HepG2 (cell line): ENCODE measurements at regions not wholly inside any gene's neighbourhood (a gene's known extent, or its start where the extent isn't known, plus 50 kb on each side); places are given as distances from the start of the nearest gene placed in this dataset.

Experiments used
- ATAC-seq: fragments of 200-7000 bp; cut with Tn5 transposase; 3 replicates; pipeline ENCODE4 v1.9.1; 2020; ENCODE audit warnings: mild to moderate bottlenecking, moderate library complexity
- BruUV-seq: library from RNA; stranded (reverse); fragments of 400-500 nt; replicated peaks from 2 replicates; lab custom pipeline; 2021; lab: Mats Ljungman, UMichigan
- CTCF ChIA-PET: fragments of 300-600 bp; formaldehyde crosslinking; extraction: SDS; loops from one replicate; lab custom pipeline; 2021; ENCODE audit warnings: low total read pairs, inconsistent platforms, low intra/inter-chr PET ratio; lab: Yijun Ruan, JAX
- POLR2A ChIA-PET: fragments of 350-600 bp; sonication (Branson Sonifier 250); formaldehyde crosslinking; loops from one replicate; lab custom pipeline; 2020; ENCODE audit warnings: antibody characterized with exemption, inconsistent platforms; lab: Yijun Ruan, JAX
- DNase-seq: peaks from one replicate; pipeline ENCODE4 v3.0.0-alpha.2; 2015; ENCODE audit warnings: low spot score
- FAIRE-seq: peaks from 3 replicates; lab custom pipeline; 2011; peaks lifted over from hg19 to GRCh38; lab: Jason Lieb, UNC
- H2AFZ ChIP-seq: one replicate; pipeline ENCODE4 v1.6.1; 2011; ENCODE audit warnings: low read length, inconsistent platforms
- H3K27ac ChIP-seq: fragments of 300-600 bp; 3 replicates; pipeline ENCODE4 v1.8.0; 2011; ENCODE audit warnings: mixed run types, mild to moderate bottlenecking, mixed read lengths, low read length, inconsistent platforms; ENCODE audit not compliant: insufficient read depth; ENCODE audit errors: extremely low read length
- H3K27me3 ChIP-seq, 2 experiments: fragments of 200-600 bp in 1 of 2; 2 replicates in 1 of 2; 3 replicates in 1 of 2; pipeline versions ENCODE4 v1.6.0 to v1.8.0; 2011; ENCODE audit warnings: low read length in 2 of 2, mild to moderate bottlenecking in 2 of 2, moderate library complexity in 2 of 2, inconsistent platforms in 1 of 2; ENCODE audit not compliant: insufficient read depth in 2 of 2, control insufficient read depth in 1 of 2
- H3K36me3 ChIP-seq, 2 experiments: fragments of 200-600 bp in 1 of 2; replicated peaks in 1 of 2; 2 replicates in 1 of 2; 3 replicates in 1 of 2; pipeline versions ENCODE4 v1.5.1 to v1.8.0; 2011; ENCODE audit warnings: low read length in 2 of 2, inconsistent platforms in 1 of 2; ENCODE audit not compliant: insufficient read depth in 2 of 2, control insufficient read depth in 1 of 2
- H3K4me1 ChIP-seq: 2 replicates; pipeline ENCODE4 v1.5.1; 2012; ENCODE audit warnings: low read length, inconsistent platforms; ENCODE audit not compliant: insufficient read depth
- H3K4me2 ChIP-seq: 2 replicates; pipeline ENCODE4 v1.6.0; 2011; ENCODE audit warnings: low read depth, low read length, inconsistent platforms
- H3K4me3 ChIP-seq, 3 experiments: fragments of 200-600 bp in 1 of 3; sonication (generic), shearing (Covaris generic) in 1 of 3; replicated peaks in 1 of 3; 2 replicates each; pipeline ENCODE4 v1.5.1; 2011 to 2016; ENCODE audit warnings: low read length in 3 of 3, inconsistent platforms in 2 of 3, low read depth in 2 of 3, mild to moderate bottlenecking in 2 of 3, control low read depth in 1 of 3, mixed read lengths in 1 of 3; ENCODE audit not compliant: insufficient read depth in 1 of 3
- H3K79me2 ChIP-seq: one replicate; pipeline ENCODE4 v1.6.1; 2011; ENCODE audit warnings: low read length, inconsistent platforms; ENCODE audit not compliant: insufficient read depth
- H3K9ac ChIP-seq: 2 replicates; pipeline ENCODE4 v1.6.0; 2011; ENCODE audit warnings: mild to moderate bottlenecking, low read depth, low read length, inconsistent platforms; ENCODE audit not compliant: insufficient read depth
- H3K9me3 ChIP-seq: 2 replicates; pipeline ENCODE4 v1.5.1; 2012; ENCODE audit warnings: mild to moderate bottlenecking, low read length
- H4K20me1 ChIP-seq: 2 replicates; pipeline ENCODE4 v1.6.0; 2011; ENCODE audit warnings: inconsistent platforms, mild to moderate bottlenecking, low read length, moderate library complexity; ENCODE audit not compliant: insufficient read depth
- FOXK2 ChIP-seq: fragments of 450-650 bp; IDR thresholded peaks from 2 replicates; pipeline ENCODE4 v1.6.1; 2016
- GLI4 ChIP-seq: sonication (generic); formaldehyde crosslinking; IDR thresholded peaks from 2 replicates; pipeline ENCODE4 v1.5.1; 2020; ENCODE audit warnings: missing genetic modification reagents, mild to moderate bottlenecking, moderate library complexity, borderline replicate concordance
- HDAC1 ChIP-seq: sonication (generic); formaldehyde crosslinking; IDR thresholded peaks from 2 replicates; pipeline ENCODE4 v1.5.1; 2020; ENCODE audit warnings: mild to moderate bottlenecking, missing genetic modification reagents
- NFE2 ChIP-seq: sonication (generic); formaldehyde crosslinking; IDR thresholded peaks from 2 replicates; pipeline ENCODE4 v1.4.0; 2020; ENCODE audit warnings: missing genetic modification reagents
- SIX1 ChIP-seq: sonication (generic); formaldehyde crosslinking; IDR thresholded peaks from 2 replicates; pipeline ENCODE4 v1.4.0; 2020; ENCODE audit warnings: missing genetic modification reagents, borderline replicate concordance
- TCF12 ChIP-seq, 2 experiments: fragments of 450-650 bp in 1 of 2; sonication (generic) in 1 of 2; formaldehyde crosslinking in 1 of 2; IDR thresholded peaks; 2 replicates each; pipeline versions ENCODE4 v1.6.1 to v1.8.0; 2017 to 2022; ENCODE audit warnings: antibody characterized with exemption in 1 of 2, mild to moderate bottlenecking in 1 of 2, missing genetic modification reagents in 1 of 2, moderate library complexity in 1 of 2
- TEAD2 ChIP-seq: sonication (generic); formaldehyde crosslinking; IDR thresholded peaks from 2 replicates; pipeline ENCODE4 v1.9.0; 2021; ENCODE audit warnings: missing genetic modification reagents
- ZFP36L1 ChIP-seq: sonication (generic); formaldehyde crosslinking; IDR thresholded peaks from 2 replicates; pipeline ENCODE4 v1.8.0; 2022; ENCODE audit warnings: mild to moderate bottlenecking, missing genetic modification reagents, moderate library complexity
- ZNF556 ChIP-seq: sonication (generic); formaldehyde crosslinking; IDR thresholded peaks from 2 replicates; pipeline ENCODE4 v1.4.0; 2020; ENCODE audit warnings: mild to moderate bottlenecking, missing genetic modification reagents, borderline replicate concordance
- ZNF558 ChIP-seq: sonication (generic); formaldehyde crosslinking; IDR thresholded peaks from 2 replicates; pipeline ENCODE4 v1.9.0; 2022; ENCODE audit warnings: mild to moderate bottlenecking, missing genetic modification reagents, borderline replicate concordance
- WGBS: methylation state at CpG from one replicate; pipeline ENCODE4 v1.1.6; 2017; ENCODE audit warnings: low lambda C conversion rate; 5-methylcytosine and 5-hydroxymethylcytosine counted together
- in situ Hi-C: cut with HindIII; loops from 2 replicates; pipeline ENCODE4 v1.10.0; 2017; ENCODE audit warnings: low pct_unique_long_range_greater_than_20kb; ENCODE audit not compliant: extremely low pct_ligation_motif_present
- intact Hi-C: fragments of 100-400 bp; cut with micrococcal nuclease; formaldehyde crosslinking; loops from one replicate; pipeline ENCODE4 v1.10.0; 2022; ENCODE audit not compliant: unreplicated experiment
- TF ChIP-seq, protein P1 (sequence below): sonication (generic); formaldehyde crosslinking; IDR thresholded peaks from 2 replicates; pipeline ENCODE4 v1.9.0; 2021; ENCODE audit warnings: missing genetic modification reagents, borderline replicate concordance
- TF ChIP-seq, protein P2 (sequence below): sonication (generic); formaldehyde crosslinking; IDR thresholded peaks from 2 replicates; pipeline ENCODE4 v1.4.0; 2020; ENCODE audit warnings: low read depth, mild to moderate bottlenecking, missing genetic modification reagents
- TF ChIP-seq, protein P3 (sequence below): sonication (generic); formaldehyde crosslinking; IDR thresholded peaks from 2 replicates; pipeline ENCODE4 v1.8.0; 2022; ENCODE audit warnings: missing genetic modification reagents, mild to moderate bottlenecking, borderline replicate concordance
- TF ChIP-seq, protein P4 (sequence below): sonication (generic); formaldehyde crosslinking; IDR thresholded peaks from 2 replicates; pipeline ENCODE4 v1.5.1; 2020; ENCODE audit warnings: missing genetic modification reagents, mild to moderate bottlenecking, borderline replicate concordance

DNA sequence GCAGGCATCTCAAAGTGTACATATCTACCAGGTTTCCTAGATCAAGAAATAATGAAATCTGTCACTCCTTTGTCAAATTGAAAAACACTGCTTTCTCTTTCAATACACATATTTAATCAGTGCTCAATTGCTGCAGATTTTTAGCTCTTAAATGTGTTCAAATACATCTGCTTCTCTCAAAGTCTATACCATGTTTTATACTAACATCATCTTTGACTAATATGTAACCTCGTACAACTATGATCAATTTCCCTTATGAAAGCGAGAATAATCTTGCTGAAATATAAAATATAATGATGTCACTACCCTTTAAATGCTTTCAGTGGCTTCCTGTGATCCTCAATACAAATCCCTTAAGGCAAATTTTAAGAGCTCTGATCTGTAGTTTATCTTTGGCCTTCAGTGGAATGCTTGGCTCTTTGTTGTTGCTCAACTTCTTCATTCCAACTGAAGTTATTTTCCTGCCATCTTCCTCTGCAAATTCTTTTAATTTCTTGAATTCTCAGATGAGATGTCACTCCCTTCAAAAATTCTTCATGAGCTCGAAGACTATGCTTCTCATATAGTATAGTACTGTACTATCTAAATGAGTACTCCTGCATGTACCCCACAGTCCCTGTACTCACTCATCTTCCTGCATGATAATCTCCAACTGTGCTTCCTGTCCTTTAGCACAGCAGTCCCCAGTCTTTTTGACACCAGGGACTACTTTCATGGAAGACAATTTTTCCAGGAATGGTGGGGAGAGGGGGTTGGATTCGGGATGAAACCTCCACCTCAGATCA is 545.1 kb upstream of the GJE1 start (continued):
- TF ChIP-seq, protein P1, sequence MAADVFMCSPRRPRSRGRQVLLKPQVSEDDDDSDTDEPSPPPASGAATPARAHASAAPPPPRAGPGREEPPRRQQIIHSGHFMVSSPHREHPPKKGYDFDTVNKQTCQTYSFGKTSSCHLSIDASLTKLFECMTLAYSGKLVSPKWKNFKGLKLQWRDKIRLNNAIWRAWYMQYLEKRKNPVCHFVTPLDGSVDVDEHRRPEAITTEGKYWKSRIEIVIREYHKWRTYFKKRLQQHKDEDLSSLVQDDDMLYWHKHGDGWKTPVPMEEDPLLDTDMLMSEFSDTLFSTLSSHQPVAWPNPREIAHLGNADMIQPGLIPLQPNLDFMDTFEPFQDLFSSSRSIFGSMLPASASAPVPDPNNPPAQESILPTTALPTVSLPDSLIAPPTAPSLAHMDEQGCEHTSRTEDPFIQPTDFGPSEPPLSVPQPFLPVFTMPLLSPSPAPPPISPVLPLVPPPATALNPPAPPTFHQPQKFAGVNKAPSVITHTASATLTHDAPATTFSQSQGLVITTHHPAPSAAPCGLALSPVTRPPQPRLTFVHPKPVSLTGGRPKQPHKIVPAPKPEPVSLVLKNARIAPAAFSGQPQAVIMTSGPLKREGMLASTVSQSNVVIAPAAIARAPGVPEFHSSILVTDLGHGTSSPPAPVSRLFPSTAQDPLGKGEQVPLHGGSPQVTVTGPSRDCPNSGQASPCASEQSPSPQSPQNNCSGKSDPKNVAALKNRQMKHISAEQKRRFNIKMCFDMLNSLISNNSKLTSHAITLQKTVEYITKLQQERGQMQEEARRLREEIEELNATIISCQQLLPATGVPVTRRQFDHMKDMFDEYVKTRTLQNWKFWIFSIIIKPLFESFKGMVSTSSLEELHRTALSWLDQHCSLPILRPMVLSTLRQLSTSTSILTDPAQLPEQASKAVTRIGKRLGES (CRISPR knock-in tag) = no peak
- TF ChIP-seq, protein P2, sequence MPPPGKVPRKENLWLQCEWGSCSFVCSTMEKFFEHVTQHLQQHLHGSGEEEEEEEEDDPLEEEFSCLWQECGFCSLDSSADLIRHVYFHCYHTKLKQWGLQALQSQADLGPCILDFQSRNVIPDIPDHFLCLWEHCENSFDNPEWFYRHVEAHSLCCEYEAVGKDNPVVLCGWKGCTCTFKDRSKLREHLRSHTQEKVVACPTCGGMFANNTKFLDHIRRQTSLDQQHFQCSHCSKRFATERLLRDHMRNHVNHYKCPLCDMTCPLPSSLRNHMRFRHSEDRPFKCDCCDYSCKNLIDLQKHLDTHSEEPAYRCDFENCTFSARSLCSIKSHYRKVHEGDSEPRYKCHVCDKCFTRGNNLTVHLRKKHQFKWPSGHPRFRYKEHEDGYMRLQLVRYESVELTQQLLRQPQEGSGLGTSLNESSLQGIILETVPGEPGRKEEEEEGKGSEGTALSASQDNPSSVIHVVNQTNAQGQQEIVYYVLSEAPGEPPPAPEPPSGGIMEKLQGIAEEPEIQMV (CRISPR knock-in tag) = no peak
- no peak for TF ChIP-seq NFE2
- TF ChIP-seq GLI4 = no peak
- TF ChIP-seq, all 625 proteins: peak for 0

DNA sequence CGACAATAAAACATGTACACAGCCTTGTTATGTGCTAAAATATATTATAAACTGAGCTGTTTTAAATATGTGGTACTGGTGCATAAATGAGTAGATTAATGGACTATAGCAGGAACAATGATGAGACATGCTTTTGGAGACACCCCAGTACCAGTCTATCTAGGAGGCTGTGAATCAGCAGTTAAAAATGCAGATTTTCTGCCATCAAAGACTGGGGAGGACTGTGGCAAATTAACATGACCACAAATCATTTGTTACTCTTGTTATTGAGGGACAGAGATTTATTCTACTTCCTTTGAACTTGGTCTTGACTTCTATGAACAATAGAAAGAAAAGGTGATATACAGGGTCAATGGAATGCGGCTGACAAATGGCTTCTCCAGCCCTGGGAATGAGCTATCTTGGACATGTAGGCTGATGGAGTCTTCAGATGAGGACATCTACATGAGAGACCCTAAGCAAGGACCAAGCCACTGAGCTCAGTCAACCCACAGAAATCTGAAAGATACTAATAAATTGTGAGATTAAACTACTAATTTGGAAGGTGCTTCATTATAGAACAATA is 551.7 kb upstream of the GJE1 start:
- H3K27ac ChIP-seq = no peak overlapping the region
- in situ Hi-C loops = no loop called here
- H3K9me3 ChIP-seq = no peaks in the 10 kb centered on the region
- DNase-seq (no peak), FAIRE-seq (no peak), ATAC-seq (no peak)
- no peaks in the 10 kb centered on the region for H4K20me1 ChIP-seq
- no peak overlapping the region for H3K4me2 ChIP-seq
- ChIA-PET CTCF (no interaction called here), POLR2A (no interaction called here)
- no peaks in the 10 kb centered on the region for H3K36me3 ChIP-seq
- no peaks in the 10 kb centered on the region for H3K27me3 ChIP-seq
- H2AFZ ChIP-seq = no peak overlapping the region
- no peak overlapping the region for H3K9ac ChIP-seq
- intact Hi-C loops = no loop called here
- 5% methylated on average over 2 of the region's 2 CpGs for whole genome bisulfite sequencing
- no peak overlapping the region for H3K4me3 ChIP-seq
- no peak for TF ChIP-seq ZNF556
- no peak for TF ChIP-seq FOXK2
- TF ChIP-seq, protein P3, sequence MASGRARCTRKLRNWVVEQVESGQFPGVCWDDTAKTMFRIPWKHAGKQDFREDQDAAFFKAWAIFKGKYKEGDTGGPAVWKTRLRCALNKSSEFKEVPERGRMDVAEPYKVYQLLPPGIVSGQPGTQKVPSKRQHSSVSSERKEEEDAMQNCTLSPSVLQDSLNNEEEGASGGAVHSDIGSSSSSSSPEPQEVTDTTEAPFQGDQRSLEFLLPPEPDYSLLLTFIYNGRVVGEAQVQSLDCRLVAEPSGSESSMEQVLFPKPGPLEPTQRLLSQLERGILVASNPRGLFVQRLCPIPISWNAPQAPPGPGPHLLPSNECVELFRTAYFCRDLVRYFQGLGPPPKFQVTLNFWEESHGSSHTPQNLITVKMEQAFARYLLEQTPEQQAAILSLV = no peak
- no peak for TF ChIP-seq TEAD2 (CRISPR knock-in tag)
- TF ChIP-seq, protein P4, sequence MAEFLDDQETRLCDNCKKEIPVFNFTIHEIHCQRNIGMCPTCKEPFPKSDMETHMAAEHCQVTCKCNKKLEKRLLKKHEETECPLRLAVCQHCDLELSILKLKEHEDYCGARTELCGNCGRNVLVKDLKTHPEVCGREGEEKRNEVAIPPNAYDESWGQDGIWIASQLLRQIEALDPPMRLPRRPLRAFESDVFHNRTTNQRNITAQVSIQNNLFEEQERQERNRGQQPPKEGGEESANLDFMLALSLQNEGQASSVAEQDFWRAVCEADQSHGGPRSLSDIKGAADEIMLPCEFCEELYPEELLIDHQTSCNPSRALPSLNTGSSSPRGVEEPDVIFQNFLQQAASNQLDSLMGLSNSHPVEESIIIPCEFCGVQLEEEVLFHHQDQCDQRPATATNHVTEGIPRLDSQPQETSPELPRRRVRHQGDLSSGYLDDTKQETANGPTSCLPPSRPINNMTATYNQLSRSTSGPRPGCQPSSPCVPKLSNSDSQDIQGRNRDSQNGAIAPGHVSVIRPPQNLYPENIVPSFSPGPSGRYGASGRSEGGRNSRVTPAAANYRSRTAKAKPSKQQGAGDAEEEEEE (CRISPR knock-in tag) = no peak
- TF ChIP-seq ZNF558 = no peak
- TF ChIP-seq SIX1 = no peak
- no peak for TF ChIP-seq HDAC1
- no peak for TF ChIP-seq ZFP36L1 (CRISPR knock-in tag)
- no peak for TF ChIP-seq TCF12 (IDR thresholded peaks at IDR 0.05)
- no peak for TF ChIP-seq TCF12 (CRISPR knock-in tag; IDR thresholded peaks at IDR 0.05)
- no peaks in the 10 kb centered on the region for H3K79me2 ChIP-seq
- H3K4me1 ChIP-seq = no peaks in the 10 kb centered on the region
- BruUV-seq = no TSS peak
